ENCODE measurements at regions not wholly inside any gene's neighbourhood (a gene's known extent, or its start where the extent isn't known, plus 50 kb on each side); places are given as distances from the start of the nearest gene placed in this dataset.

DNA sequence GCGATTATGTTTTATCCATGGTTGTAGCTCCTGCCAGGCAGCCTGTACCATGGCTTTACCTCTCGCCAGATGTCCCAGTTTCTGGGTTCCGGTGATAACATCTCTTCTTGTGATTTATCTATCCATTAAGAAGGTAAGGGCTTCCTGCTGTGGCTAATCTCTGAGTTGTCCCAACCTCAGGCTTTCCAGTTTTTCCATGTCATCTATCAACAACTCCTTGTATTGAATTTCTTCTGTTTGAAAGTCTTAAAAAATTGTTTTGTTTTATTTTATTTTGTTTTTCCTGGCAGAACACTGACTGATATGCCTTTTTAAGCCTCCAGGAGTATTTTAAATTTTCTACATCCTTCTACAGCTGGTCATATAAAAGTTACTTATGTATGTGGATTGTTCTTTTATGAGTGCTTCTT lies 241.9 kb downstream of the ANTXR2 start:
- TF ChIP-seq CTCF (IDR thresholded peaks at IDR 0.05; ENCODE audit: extremely low read depth in 1 of 2, insufficient read depth in 1 of 2, low read depth in 1 of 2, low read length in 2 of 2): no peak
- no peak for TF ChIP-seq EZH2 (IDR thresholded peaks at IDR 0.05; ENCODE audit: borderline replicate concordance, low read depth, low read length, severe bottlenecking)
- no peak for TF ChIP-seq POLR2A (IDR thresholded peaks at IDR 0.05; ENCODE audit: low read depth, low read length)
- TF ChIP-seq FOS (IDR thresholded peaks at IDR 0.05; ENCODE audit: borderline replicate concordance, insufficient read depth, low read length): no peak
